Astrocyte (in vitro differentiated cells and primary cell): ENCODE measurements at regions not wholly inside any gene's neighbourhood (a gene's known extent, or its start where the extent isn't known, plus 50 kb on each side); places are given as distances from the start of the nearest gene placed in this dataset.

ENCODE experiments used
- EZH2 ChIP-seq: IDR thresholded peaks from 2 replicates; pipeline ENCODE4 v1.6.1; 2012; ENCODE audit warnings: mild to moderate bottlenecking, low read length, inconsistent platforms; ENCODE audit not compliant: insufficient read depth
- TF ChIP-seq, protein P1 (sequence below): IDR thresholded peaks from 2 replicates; pipeline ENCODE4 v1.5.1; 2011; ENCODE audit warnings: low read depth, mild to moderate bottlenecking, inconsistent platforms, low read length, moderate library complexity; ENCODE audit not compliant: insufficient read depth

- TF ChIP-seq, protein P1, sequence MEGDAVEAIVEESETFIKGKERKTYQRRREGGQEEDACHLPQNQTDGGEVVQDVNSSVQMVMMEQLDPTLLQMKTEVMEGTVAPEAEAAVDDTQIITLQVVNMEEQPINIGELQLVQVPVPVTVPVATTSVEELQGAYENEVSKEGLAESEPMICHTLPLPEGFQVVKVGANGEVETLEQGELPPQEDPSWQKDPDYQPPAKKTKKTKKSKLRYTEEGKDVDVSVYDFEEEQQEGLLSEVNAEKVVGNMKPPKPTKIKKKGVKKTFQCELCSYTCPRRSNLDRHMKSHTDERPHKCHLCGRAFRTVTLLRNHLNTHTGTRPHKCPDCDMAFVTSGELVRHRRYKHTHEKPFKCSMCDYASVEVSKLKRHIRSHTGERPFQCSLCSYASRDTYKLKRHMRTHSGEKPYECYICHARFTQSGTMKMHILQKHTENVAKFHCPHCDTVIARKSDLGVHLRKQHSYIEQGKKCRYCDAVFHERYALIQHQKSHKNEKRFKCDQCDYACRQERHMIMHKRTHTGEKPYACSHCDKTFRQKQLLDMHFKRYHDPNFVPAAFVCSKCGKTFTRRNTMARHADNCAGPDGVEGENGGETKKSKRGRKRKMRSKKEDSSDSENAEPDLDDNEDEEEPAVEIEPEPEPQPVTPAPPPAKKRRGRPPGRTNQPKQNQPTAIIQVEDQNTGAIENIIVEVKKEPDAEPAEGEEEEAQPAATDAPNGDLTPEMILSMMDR: no peak
- TF ChIP-seq EZH2: no peak
Measured at GRCh38 chr14:43041207-43041606, 1434.5 kb downstream of the LRFN5 start.
